OCI-LY1 (cell line): ENCODE measurements at regions not wholly inside any gene's neighbourhood (a gene's known extent, or its start where the extent isn't known, plus 50 kb on each side); places are given as distances from the start of the nearest gene placed in this dataset.

Experiments
- EZH2 ChIP-seq: fragments of 200-600 bp; sonication (generic), shearing (Covaris generic); IDR thresholded peaks from 2 replicates; pipeline ENCODE4 v1.8.0; 2017; ENCODE audit warnings: borderline replicate concordance, mixed run types, mild to moderate bottlenecking, antibody characterized with exemption, low read length, moderate library complexity, mixed read lengths
- TF ChIP-seq, protein P1 (sequence below): fragments of 200-600 bp; sonication (generic), shearing (Covaris generic); IDR thresholded peaks from 2 replicates; pipeline ENCODE4 v1.5.1; 2017; ENCODE audit warnings: mild to moderate bottlenecking, antibody characterized with exemption, low read length, moderate library complexity, mixed read lengths

DNA sequence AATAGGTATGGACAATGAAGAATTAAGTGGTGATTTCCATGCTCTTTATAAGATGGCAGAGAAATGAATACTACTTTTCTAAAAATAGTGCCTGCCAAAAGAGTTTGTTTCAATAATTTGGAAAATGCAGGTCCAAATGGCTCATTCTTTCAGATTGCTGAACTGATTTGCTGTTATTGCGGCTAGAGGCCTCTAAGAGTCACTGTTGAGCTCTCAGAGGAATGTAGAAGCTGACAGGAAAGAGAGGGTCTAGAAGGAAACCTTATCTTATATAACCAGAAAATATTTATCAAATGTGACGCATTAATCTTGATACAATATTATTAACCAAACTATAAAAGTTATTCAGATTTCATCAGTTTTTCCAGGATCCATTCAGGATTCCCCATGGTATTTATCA lies 65.7 kb upstream of the PAGE1 start:
- TF ChIP-seq, protein P1, sequence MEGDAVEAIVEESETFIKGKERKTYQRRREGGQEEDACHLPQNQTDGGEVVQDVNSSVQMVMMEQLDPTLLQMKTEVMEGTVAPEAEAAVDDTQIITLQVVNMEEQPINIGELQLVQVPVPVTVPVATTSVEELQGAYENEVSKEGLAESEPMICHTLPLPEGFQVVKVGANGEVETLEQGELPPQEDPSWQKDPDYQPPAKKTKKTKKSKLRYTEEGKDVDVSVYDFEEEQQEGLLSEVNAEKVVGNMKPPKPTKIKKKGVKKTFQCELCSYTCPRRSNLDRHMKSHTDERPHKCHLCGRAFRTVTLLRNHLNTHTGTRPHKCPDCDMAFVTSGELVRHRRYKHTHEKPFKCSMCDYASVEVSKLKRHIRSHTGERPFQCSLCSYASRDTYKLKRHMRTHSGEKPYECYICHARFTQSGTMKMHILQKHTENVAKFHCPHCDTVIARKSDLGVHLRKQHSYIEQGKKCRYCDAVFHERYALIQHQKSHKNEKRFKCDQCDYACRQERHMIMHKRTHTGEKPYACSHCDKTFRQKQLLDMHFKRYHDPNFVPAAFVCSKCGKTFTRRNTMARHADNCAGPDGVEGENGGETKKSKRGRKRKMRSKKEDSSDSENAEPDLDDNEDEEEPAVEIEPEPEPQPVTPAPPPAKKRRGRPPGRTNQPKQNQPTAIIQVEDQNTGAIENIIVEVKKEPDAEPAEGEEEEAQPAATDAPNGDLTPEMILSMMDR, result peak; percentile 45
- no peak for TF ChIP-seq EZH2
